Activated T-cell treated with anti-CD3 and anti-CD28 coated beads, Interleukin-2, amount 50 U/mL, for 24 hours (primary cell): ENCODE measurements at regions not wholly inside any gene's neighbourhood (a gene's known extent, or its start where the extent isn't known, plus 50 kb on each side); places are given as distances from the start of the nearest gene placed in this dataset.
A peak's percentile ranks its signal among the peaks of the same experiment; 100 is the strongest.

Experiments
- DNase-seq: peaks from one replicate; pipeline ENCODE4 v3.0.0-alpha.2; 2020
- H3K27ac Mint-ChIP-seq: 2 replicates; pipeline ENCODE4 v1.8.0; 2020; ENCODE audit warnings: mild to moderate bottlenecking, mixed read lengths
- H3K27me3 Mint-ChIP-seq: 2 replicates; pipeline ENCODE4 v1.8.0; 2020; ENCODE audit warnings: mixed read lengths
- H3K36me3 Mint-ChIP-seq: 2 replicates; pipeline ENCODE4 v1.8.0; 2020; ENCODE audit warnings: low read depth, mixed read lengths
- H3K4me1 Mint-ChIP-seq: 2 replicates; pipeline ENCODE4 v1.8.0; 2020; ENCODE audit warnings: low read depth, mixed read lengths
- H3K4me3 Mint-ChIP-seq: 2 replicates; pipeline ENCODE4 v1.8.0; 2020; ENCODE audit warnings: mild to moderate bottlenecking, moderate library complexity, mixed read lengths
- H3K9me3 Mint-ChIP-seq: 2 replicates; pipeline ENCODE4 v1.8.0; 2020; ENCODE audit warnings: mixed read lengths

- Mint-ChIP-seq H3K9me3 (no peaks in the 10 kb centered on the region), H3K36me3 (no peaks in the 10 kb centered on the region), H3K4me1 (peaks cover 8% of the 10 kb centered on the region), H3K4me3 (no peak overlapping the region), H3K27ac (no peak overlapping the region), H3K27me3 (no peaks in the 10 kb centered on the region)
- DNase-seq = no peak
These were observed 311.0 kb upstream of the JARID2 start for GRCh38 chr6:14934844-14935243.

- H3K9me3 Mint-ChIP-seq = no peaks in the 10 kb centered on the region
- H3K27ac Mint-ChIP-seq = no peak overlapping the region
- H3K4me1 Mint-ChIP-seq = peaks cover 2% of the 10 kb centered on the region
- H3K4me3 Mint-ChIP-seq = no peak overlapping the region
- no peak for DNase-seq
- H3K36me3 Mint-ChIP-seq = no peaks in the 10 kb centered on the region
- no peaks in the 10 kb centered on the region for H3K27me3 Mint-ChIP-seq
These were observed 309.0 kb upstream of the JARID2 start for GRCh38 chr6:14936861-14937260.

GRCh38 chr6:14943116-14943515, 302.8 kb upstream of the JARID2 start:
- Mint-ChIP-seq H3K36me3 (no peaks in the 10 kb centered on the region), H3K4me1 (peaks cover 3% of the 10 kb centered on the region), H3K27ac (no peak overlapping the region), H3K27me3 (no peaks in the 10 kb centered on the region), H3K9me3 (no peaks in the 10 kb centered on the region), H3K4me3 (no peak overlapping the region)
- no peak for DNase-seq

GRCh38 chr6:14944593-14944992, 301.3 kb upstream of the JARID2 start:
- no peaks in the 10 kb centered on the region for H3K27me3 Mint-ChIP-seq
- no peaks in the 10 kb centered on the region for H3K9me3 Mint-ChIP-seq
- peak overlapping the region; percentile 44 for H3K27ac Mint-ChIP-seq

GRCh38 chr6:14945461-14946185, 300.2 kb upstream of the JARID2 start:
- no peak for DNase-seq
- Mint-ChIP-seq H3K27me3 (no peaks in the 10 kb centered on the region), H3K27ac (no peak overlapping the region), H3K4me1 (peaks cover 3% of the 10 kb centered on the region), H3K9me3 (no peaks in the 10 kb centered on the region), H3K4me3 (no peak overlapping the region), H3K36me3 (no peaks in the 10 kb centered on the region)

More at GRCh38 chr6:14944593-14944992, 301.3 kb upstream of the JARID2 start:
- H3K4me1 Mint-ChIP-seq = peaks cover 3% of the 10 kb centered on the region
- DNase-seq = no peak
- no peak overlapping the region for H3K4me3 Mint-ChIP-seq
- H3K36me3 Mint-ChIP-seq = no peaks in the 10 kb centered on the region

GRCh38 chr6:14946753-14947152, 299.1 kb upstream of the JARID2 start:
- Mint-ChIP-seq H3K4me1 (peaks cover 3% of the 10 kb centered on the region), H3K36me3 (no peaks in the 10 kb centered on the region), H3K27ac (no peak overlapping the region), H3K9me3 (no peaks in the 10 kb centered on the region), H3K27me3 (no peaks in the 10 kb centered on the region), H3K4me3 (no peak overlapping the region)
- DNase-seq = no peak

- Mint-ChIP-seq H3K27me3 (no peaks in the 10 kb centered on the region), H3K4me1 (peaks cover 3% of the 10 kb centered on the region), H3K36me3 (no peaks in the 10 kb centered on the region), H3K9me3 (peaks cover 1% of the 10 kb centered on the region), H3K27ac (no peak overlapping the region), H3K4me3 (no peak overlapping the region)
- no peak for DNase-seq
These were observed 297.2 kb upstream of the JARID2 start for GRCh38 chr6:14948586-14949245.

GRCh38 chr6:14950103-14950969, 295.5 kb upstream of the JARID2 start:
- H3K4me1 Mint-ChIP-seq = no peaks in the 10 kb centered on the region
- DNase-seq = no peak
- no peaks in the 10 kb centered on the region for H3K27me3 Mint-ChIP-seq
- no peak overlapping the region for H3K4me3 Mint-ChIP-seq
- H3K9me3 Mint-ChIP-seq = peaks cover 13% of the 10 kb centered on the region
- H3K27ac Mint-ChIP-seq = no peak overlapping the region
- H3K36me3 Mint-ChIP-seq = no peaks in the 10 kb centered on the region

- Mint-ChIP-seq H3K4me1 (no peaks in the 10 kb centered on the region), H3K27ac (no peak overlapping the region), H3K9me3 (peaks cover 15% of the 10 kb centered on the region), H3K36me3 (no peaks in the 10 kb centered on the region), H3K4me3 (no peak overlapping the region), H3K27me3 (no peaks in the 10 kb centered on the region)
- no peak for DNase-seq
These were observed 294.9 kb upstream of the JARID2 start for GRCh38 chr6:14950970-14951276.

- Mint-ChIP-seq H3K4me1 (no peaks in the 10 kb centered on the region), H3K27me3 (no peaks in the 10 kb centered on the region), H3K9me3 (peaks cover 17% of the 10 kb centered on the region), H3K36me3 (no peaks in the 10 kb centered on the region), H3K27ac (no peak overlapping the region), H3K4me3 (no peak overlapping the region)
- no peak for DNase-seq
These were observed 294.2 kb upstream of the JARID2 start for GRCh38 chr6:14951704-14952103.

- H3K36me3 Mint-ChIP-seq = no peaks in the 10 kb centered on the region
- H3K4me1 Mint-ChIP-seq = no peaks in the 10 kb centered on the region
- no peak overlapping the region for H3K4me3 Mint-ChIP-seq
- no peaks in the 10 kb centered on the region for H3K27me3 Mint-ChIP-seq
- peaks cover 17% of the 10 kb centered on the region for H3K9me3 Mint-ChIP-seq
- H3K27ac Mint-ChIP-seq = no peak overlapping the region
- DNase-seq = no peak
These were observed 292.0 kb upstream of the JARID2 start for GRCh38 chr6:14953836-14954235.

- Mint-ChIP-seq H3K4me1 (no peaks in the 10 kb centered on the region), H3K4me3 (no peak overlapping the region), H3K27me3 (no peaks in the 10 kb centered on the region), H3K36me3 (no peaks in the 10 kb centered on the region), H3K27ac (no peak overlapping the region), H3K9me3 (peaks cover 17% of the 10 kb centered on the region)
- no peak for DNase-seq
These were observed 288.4 kb upstream of the JARID2 start for GRCh38 chr6:14957355-14958059.

GRCh38 chr6:14959324-14959885, 286.5 kb upstream of the JARID2 start:
- H3K36me3 Mint-ChIP-seq = no peaks in the 10 kb centered on the region
- DNase-seq = no peak
- peaks cover 12% of the 10 kb centered on the region for H3K9me3 Mint-ChIP-seq
- no peaks in the 10 kb centered on the region for H3K4me1 Mint-ChIP-seq
- H3K27ac Mint-ChIP-seq = no peak overlapping the region
- H3K4me3 Mint-ChIP-seq = no peak overlapping the region
- no peaks in the 10 kb centered on the region for H3K27me3 Mint-ChIP-seq

- no peak for DNase-seq
- Mint-ChIP-seq H3K4me1 (no peaks in the 10 kb centered on the region), H3K9me3 (peaks cover 3% of the 10 kb centered on the region), H3K27ac (no peak overlapping the region), H3K4me3 (no peak overlapping the region), H3K36me3 (no peaks in the 10 kb centered on the region), H3K27me3 (no peaks in the 10 kb centered on the region)
These were observed 281.2 kb upstream of the JARID2 start for GRCh38 chr6:14964556-14965270.
